ENCODE measurements at regions not wholly inside any gene's neighbourhood (a gene's known extent, or its start where the extent isn't known, plus 50 kb on each side); places are given as distances from the start of the nearest gene placed in this dataset. TPM values are rescaled to one million over a fixed set of nuclear protein-coding genes. Genes with fewer than 3 reads are reported as not detected.

Small RNA genes lying in the stretch of these regions (microRNA-seq; reads per million reads assigned to microRNA genes)
- gene MIR548AI (ENCODE audit: borderline microRNAs expressed, borderline number of aligned reads, borderline replicate concordance), result not detected
